CD4-positive, alpha-beta T cell (primary cell): ENCODE measurements at regions not wholly inside any gene's neighbourhood (a gene's known extent, or its start where the extent isn't known, plus 50 kb on each side); places are given as distances from the start of the nearest gene placed in this dataset.

ENCODE experiments used
- ATAC-seq: fragments of 200-7000 bp; cut with Tn5 transposase; one replicate; pipeline ENCODE4 v1.10.0; 2022; ENCODE audit warnings: mild to moderate bottlenecking; ENCODE audit not compliant: poor library complexity
- CTCF ChIA-PET: fragments of 350-600 bp; sonication (Branson Sonifier 250); formaldehyde crosslinking; loops from one replicate; lab custom pipeline; 2021; ENCODE audit warnings: antibody characterized with exemption, inconsistent platforms; lab: Charles Lee
- POLR2A ChIA-PET: fragments of 350-600 bp; sonication (Branson Sonifier 250); formaldehyde crosslinking; loops from one replicate; lab custom pipeline; 2021; ENCODE audit warnings: antibody characterized with exemption, inconsistent platforms; lab: Charles Lee
- DNase-seq, 14 experiments: peaks; one replicate each; pipeline ENCODE4 v3.0.0-alpha.2; 2013 to 2020; ENCODE audit warnings: mixed read lengths in 2 of 14
- H3K27ac ChIP-seq, 2 donors: one replicate each; pipeline versions ENCODE4 v1.5.1 to v1.7.0; 2013; ENCODE audit warnings: low read length in 2 of 2, low read depth in 1 of 2, mild to moderate bottlenecking in 1 of 2
- H3K27me3 ChIP-seq, 2 experiments: 1 replicate in 1 of 2; 2 replicates in 1 of 2; pipeline versions ENCODE4 v1.6.1 to v1.7.0; 2013; ENCODE audit warnings: low read length in 2 of 2, control low read depth in 1 of 2, mild to moderate bottlenecking in 1 of 2, moderate library complexity in 1 of 2; ENCODE audit not compliant: insufficient read depth in 2 of 2, control insufficient read depth in 1 of 2
- H3K36me3 ChIP-seq: one replicate; pipeline ENCODE4 v1.6.1; 2013; ENCODE audit warnings: low read length, control low read depth; ENCODE audit not compliant: insufficient read depth
- H3K4me1 ChIP-seq: one replicate; pipeline ENCODE4 v1.6.1; 2013; ENCODE audit warnings: low read length, control low read depth; ENCODE audit not compliant: insufficient read depth
- H3K4me3 ChIP-seq: one replicate; pipeline ENCODE4 v1.5.1; 2013; ENCODE audit warnings: mild to moderate bottlenecking, low read length, moderate library complexity
- H3K9me3 ChIP-seq, 2 experiments: 1 replicate in 1 of 2; 2 replicates in 1 of 2; pipeline versions ENCODE4 v1.6.1 to v1.7.0; 2013; ENCODE audit warnings: low read length in 2 of 2, mild to moderate bottlenecking in 2 of 2, control low read depth in 1 of 2, moderate library complexity in 1 of 2; ENCODE audit not compliant: control insufficient read depth in 1 of 2, insufficient read depth in 1 of 2
- H3K27ac Mint-ChIP-seq: one replicate; pipeline ENCODE4 v1.8.0; 2020; ENCODE audit warnings: mixed read lengths
- H3K27me3 Mint-ChIP-seq: one replicate; pipeline ENCODE4 v1.8.0; 2021; ENCODE audit warnings: mixed read lengths
- H3K36me3 Mint-ChIP-seq: one replicate; pipeline ENCODE4 v1.8.0; 2021; ENCODE audit warnings: low read depth, mixed read lengths
- H3K4me1 Mint-ChIP-seq: one replicate; pipeline ENCODE4 v1.8.0; 2021; ENCODE audit warnings: low read depth, mixed read lengths
- H3K4me3 Mint-ChIP-seq: one replicate; pipeline ENCODE4 v1.8.0; 2020; ENCODE audit warnings: mild to moderate bottlenecking, mixed read lengths
- H3K9me3 Mint-ChIP-seq: one replicate; pipeline ENCODE4 v1.8.0; 2020; ENCODE audit warnings: mixed read lengths
- intact Hi-C, 2 experiments: fragments of 100-400 bp; cut with DNase I in 1 of 2; cut with micrococcal nuclease in 1 of 2; formaldehyde crosslinking; loops; one replicate each; pipeline versions ENCODE4 v1.15.1 to v1.9.0; 2023 to 2025; cut with DNase I, micrococcal nuclease
- TF ChIP-seq, protein P1 (sequence below): fragments of 200-600 bp; IDR thresholded peaks from one replicate; pipeline ENCODE4 v1.8.0; 2022; ENCODE audit warnings: antibody characterized with exemption, mild to moderate bottlenecking

DNA sequence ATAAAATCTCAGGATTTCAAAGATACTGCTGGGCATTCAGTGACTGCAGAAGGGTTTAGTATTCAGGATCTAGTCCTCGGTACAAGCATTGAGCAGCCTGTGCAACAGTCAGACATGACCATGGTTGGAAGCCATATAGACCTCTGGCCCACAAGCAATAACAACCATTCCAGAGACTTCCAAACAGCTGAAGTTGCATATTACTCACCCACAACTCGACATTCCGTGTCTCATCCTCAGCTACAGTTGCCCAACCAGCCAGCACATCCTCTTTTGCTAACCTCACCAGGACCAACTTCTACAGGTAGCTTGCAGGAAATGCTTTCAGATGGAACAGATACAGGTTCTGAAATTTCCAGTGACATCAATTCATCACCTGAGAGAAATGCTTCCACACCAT, 156.8 kb downstream of the C11orf91 start:
- Histone ChIP-seq H3K4me1 (no peaks in the 10 kb centered on the region), H3K4me3 (no peak overlapping the region), H3K36me3 (no peaks in the 10 kb centered on the region), H3K9me3 (no peaks in the 10 kb centered on the region), H3K27me3 (peaks cover 3 to 14% of the 10 kb centered on the region in 2 experiments), H3K27ac (no peak overlapping the region)
- DNase-seq (no peak), ATAC-seq (no peak)
- Mint-ChIP-seq H3K4me3 (no peak overlapping the region), H3K9me3 (no peaks in the 10 kb centered on the region), H3K36me3 (no peaks in the 10 kb centered on the region), H3K4me1 (no peaks in the 10 kb centered on the region), H3K27me3 (peaks cover 54% of the 10 kb centered on the region), H3K27ac (no peak overlapping the region)
- CTCF ChIA-PET = no interaction called here
- TF ChIP-seq, protein P1, sequence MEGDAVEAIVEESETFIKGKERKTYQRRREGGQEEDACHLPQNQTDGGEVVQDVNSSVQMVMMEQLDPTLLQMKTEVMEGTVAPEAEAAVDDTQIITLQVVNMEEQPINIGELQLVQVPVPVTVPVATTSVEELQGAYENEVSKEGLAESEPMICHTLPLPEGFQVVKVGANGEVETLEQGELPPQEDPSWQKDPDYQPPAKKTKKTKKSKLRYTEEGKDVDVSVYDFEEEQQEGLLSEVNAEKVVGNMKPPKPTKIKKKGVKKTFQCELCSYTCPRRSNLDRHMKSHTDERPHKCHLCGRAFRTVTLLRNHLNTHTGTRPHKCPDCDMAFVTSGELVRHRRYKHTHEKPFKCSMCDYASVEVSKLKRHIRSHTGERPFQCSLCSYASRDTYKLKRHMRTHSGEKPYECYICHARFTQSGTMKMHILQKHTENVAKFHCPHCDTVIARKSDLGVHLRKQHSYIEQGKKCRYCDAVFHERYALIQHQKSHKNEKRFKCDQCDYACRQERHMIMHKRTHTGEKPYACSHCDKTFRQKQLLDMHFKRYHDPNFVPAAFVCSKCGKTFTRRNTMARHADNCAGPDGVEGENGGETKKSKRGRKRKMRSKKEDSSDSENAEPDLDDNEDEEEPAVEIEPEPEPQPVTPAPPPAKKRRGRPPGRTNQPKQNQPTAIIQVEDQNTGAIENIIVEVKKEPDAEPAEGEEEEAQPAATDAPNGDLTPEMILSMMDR = no peak
- POLR2A ChIA-PET = no interaction called here
- intact Hi-C loops = loop anchor here (1.0 to 5.0 kb wide), 3 partner anchors 198 to 283 kb away; no protein-coding TSS in a partner anchor

DNA sequence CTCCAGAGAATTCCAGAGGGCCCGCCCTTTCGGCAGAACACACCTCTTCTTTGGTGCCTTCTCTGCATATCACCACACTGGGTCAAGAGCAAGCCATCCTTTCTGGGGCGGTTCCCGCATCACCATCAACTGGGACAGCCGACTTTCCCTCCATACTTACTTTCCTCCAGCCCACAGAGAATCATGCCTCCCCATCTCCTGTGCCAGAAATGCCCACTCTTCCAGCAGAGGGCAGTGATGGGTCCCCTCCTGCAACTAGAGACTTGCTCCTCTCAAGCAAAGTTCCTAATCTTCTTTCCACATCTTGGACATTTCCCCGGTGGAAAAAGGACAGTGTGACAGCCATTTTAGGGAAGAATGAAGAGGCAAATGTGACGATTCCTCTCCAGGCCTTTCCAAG, 157.7 kb downstream of the C11orf91 start:
- no peaks in the 10 kb centered on the region for H3K9me3 Mint-ChIP-seq

DNA sequence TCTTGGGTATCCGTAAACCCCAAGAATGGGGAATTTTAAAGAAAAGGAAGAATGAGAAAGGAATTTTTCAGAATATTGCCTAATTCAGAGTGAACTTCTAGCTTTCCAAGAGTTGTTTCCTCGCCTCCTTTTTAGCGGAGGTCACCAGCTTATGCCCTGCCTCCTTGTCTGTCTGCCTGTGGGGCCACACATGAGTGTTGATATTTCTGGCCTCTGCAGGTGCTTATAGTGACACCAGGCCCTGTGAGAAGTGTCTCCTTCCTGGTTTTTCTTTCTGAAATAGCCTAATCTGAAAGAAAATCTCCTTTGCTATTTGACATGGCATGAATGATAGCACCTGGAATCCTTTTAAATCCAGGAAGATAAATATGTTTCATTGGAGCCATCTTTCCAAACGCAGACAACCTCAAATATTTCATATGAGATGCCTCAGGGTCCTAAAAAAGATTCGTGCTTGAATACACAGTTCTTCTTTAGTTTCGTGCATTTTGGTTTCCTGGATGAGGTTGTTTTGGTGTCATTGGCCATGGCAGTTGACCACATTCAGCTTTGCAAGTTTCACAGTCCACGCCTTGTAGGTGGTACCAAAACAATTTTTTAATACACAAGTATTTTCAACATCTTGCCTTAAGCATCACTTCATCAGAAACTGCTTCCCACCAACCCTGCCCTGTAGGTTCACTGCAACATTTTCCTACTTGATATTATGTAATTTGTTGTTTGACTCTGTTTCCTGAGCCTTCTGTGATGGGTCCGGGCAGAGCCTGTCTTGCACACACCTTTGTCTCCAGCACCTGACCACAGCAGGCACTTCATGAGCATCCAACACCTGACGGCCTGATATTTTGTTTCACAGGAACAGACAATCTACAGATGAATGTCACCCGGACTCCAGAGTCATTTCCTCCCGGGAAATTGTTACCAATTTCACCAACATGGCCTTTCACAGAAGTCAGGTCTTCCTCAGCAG, 159.4 kb downstream of the C11orf91 start:
- H3K27me3 Mint-ChIP-seq = peaks cover 61% of the 10 kb centered on the region

More for the DNA sequence above, 157.7 kb downstream of the C11orf91 start:
- no peak overlapping the region for H3K27ac Mint-ChIP-seq
- Histone ChIP-seq H3K27ac (no peak overlapping the region), H3K4me1 (no peaks in the 10 kb centered on the region), H3K36me3 (no peaks in the 10 kb centered on the region), H3K27me3 (peaks cover 3 to 14% of the 10 kb centered on the region in 2 experiments), H3K9me3 (no peaks in the 10 kb centered on the region), H3K4me3 (no peak overlapping the region)
- DNase-seq (peak in 11 of 14 experiments; percentile 5 to 52 (median 12)), ATAC-seq (no peak)
- POLR2A ChIA-PET = no interaction called here
- H3K4me1 Mint-ChIP-seq = no peaks in the 10 kb centered on the region
- no peaks in the 10 kb centered on the region for H3K36me3 Mint-ChIP-seq
- intact Hi-C loops = loop anchor here (1.0 to 5.0 kb wide), 3 partner anchors 199 to 284 kb away; no protein-coding TSS in a partner anchor
- H3K4me3 Mint-ChIP-seq = no peak overlapping the region
- H3K27me3 Mint-ChIP-seq = peaks cover 58% of the 10 kb centered on the region
- TF ChIP-seq, protein P1 = peak; percentile 46
- CTCF ChIA-PET = no interaction called here

More for the DNA sequence above, 159.4 kb downstream of the C11orf91 start:
- no peak for ATAC-seq
- no peaks in the 10 kb centered on the region for H3K36me3 ChIP-seq
- CTCF ChIA-PET = no interaction called here
- H3K4me3 ChIP-seq = no peak overlapping the region
- Mint-ChIP-seq H3K4me3 (no peak overlapping the region), H3K27ac (no peak overlapping the region), H3K4me1 (no peaks in the 10 kb centered on the region), H3K36me3 (no peaks in the 10 kb centered on the region), H3K9me3 (no peaks in the 10 kb centered on the region)
- H3K27ac ChIP-seq = no peak overlapping the region
- intact Hi-C loops = loop anchor here in 1 of 2 experiments (5.0 kb wide), 1 partner anchor 286 kb away; no protein-coding TSS in a partner anchor
- H3K4me1 ChIP-seq = no peaks in the 10 kb centered on the region
- H3K9me3 ChIP-seq = no peaks in the 10 kb centered on the region
- DNase-seq = no peak
- TF ChIP-seq, protein P1 = no peak
- POLR2A ChIA-PET = no interaction called here
- H3K27me3 ChIP-seq = peaks cover 3 to 10% of the 10 kb centered on the region in 2 experiments
